ENCODE measurements at regions not wholly inside any gene's neighbourhood (a gene's known extent, or its start where the extent isn't known, plus 50 kb on each side); places are given as distances from the start of the nearest gene placed in this dataset.

GRCh38 chr10:55801353-55801661, 559.8 kb downstream of the ZWINT start:
- Histone ChIP-seq H3K9me1 (ENCODE audit: control insufficient read depth, extremely low read depth, insufficient read depth, low read length) (no peaks in the 10 kb centered on the region), H3K36me3 (ENCODE audit: control insufficient read depth in 2 of 2, extremely low read depth in 1 of 2, insufficient read depth in 2 of 2, low read length in 2 of 2) (no peaks in the 10 kb centered on the region), H3K4me2 (ENCODE audit: control insufficient read depth, extremely low read depth, insufficient read depth, low read depth, low read length) (no peak overlapping the region), H3K4me1 (ENCODE audit: control insufficient read depth, extremely low read depth, insufficient read depth, low read length) (no peaks in the 10 kb centered on the region), H3K4me3 (ENCODE audit: control insufficient read depth in 2 of 3, extremely low read depth in 1 of 3, insufficient read depth in 2 of 3, low read depth in 1 of 3, low read length in 3 of 3) (no peak overlapping the region), H4K20me1 (ENCODE audit: control insufficient read depth, extremely low read depth, insufficient read depth, low read length) (no peaks in the 10 kb centered on the region), H3K27me3 (ENCODE audit: control insufficient read depth, extremely low read depth, insufficient read depth, low read length) (no peaks in the 10 kb centered on the region), H3K9ac (ENCODE audit: control insufficient read depth, extremely low read depth, insufficient read depth, low read length) (no peak overlapping the region), H3K79me2 (ENCODE audit: control insufficient read depth, insufficient read depth, low read length) (no peaks in the 10 kb centered on the region), H2AFZ (ENCODE audit: control insufficient read depth, low read length) (no peak overlapping the region), H3K9me3 (ENCODE audit: control insufficient read depth, low read depth, low read length) (no peaks in the 10 kb centered on the region), H3K27ac (ENCODE audit: control insufficient read depth, insufficient read depth, low read length) (no peak overlapping the region)
- dilution Hi-C loops (cut with MboI; ENCODE audit: extremely low pct_ligation_motif_present, low sequenced_read_pairs) = no loop called here
- no peak for FAIRE-seq
- TF ChIP-seq EZH2 (IDR thresholded peaks at IDR 0.05; ENCODE audit: low read length) = no peak
- TF ChIP-seq, protein P1, sequence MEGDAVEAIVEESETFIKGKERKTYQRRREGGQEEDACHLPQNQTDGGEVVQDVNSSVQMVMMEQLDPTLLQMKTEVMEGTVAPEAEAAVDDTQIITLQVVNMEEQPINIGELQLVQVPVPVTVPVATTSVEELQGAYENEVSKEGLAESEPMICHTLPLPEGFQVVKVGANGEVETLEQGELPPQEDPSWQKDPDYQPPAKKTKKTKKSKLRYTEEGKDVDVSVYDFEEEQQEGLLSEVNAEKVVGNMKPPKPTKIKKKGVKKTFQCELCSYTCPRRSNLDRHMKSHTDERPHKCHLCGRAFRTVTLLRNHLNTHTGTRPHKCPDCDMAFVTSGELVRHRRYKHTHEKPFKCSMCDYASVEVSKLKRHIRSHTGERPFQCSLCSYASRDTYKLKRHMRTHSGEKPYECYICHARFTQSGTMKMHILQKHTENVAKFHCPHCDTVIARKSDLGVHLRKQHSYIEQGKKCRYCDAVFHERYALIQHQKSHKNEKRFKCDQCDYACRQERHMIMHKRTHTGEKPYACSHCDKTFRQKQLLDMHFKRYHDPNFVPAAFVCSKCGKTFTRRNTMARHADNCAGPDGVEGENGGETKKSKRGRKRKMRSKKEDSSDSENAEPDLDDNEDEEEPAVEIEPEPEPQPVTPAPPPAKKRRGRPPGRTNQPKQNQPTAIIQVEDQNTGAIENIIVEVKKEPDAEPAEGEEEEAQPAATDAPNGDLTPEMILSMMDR (optimal IDR thresholded peaks at IDR 0.05 in 1 of 3, IDR thresholded peaks at IDR 0.05 in 1 of 3, conservative IDR thresholded peaks at IDR 0.05 in 1 of 3; ENCODE audit: extremely low read depth in 1 of 3, insufficient read depth in 2 of 3, low read length in 3 of 3) = no peak
- no peak for DNase-seq (ENCODE audit: low read depth, low spot score)

- Histone ChIP-seq H3K9me1 (ENCODE audit: control insufficient read depth, extremely low read depth, insufficient read depth, low read length) (no peaks in the 10 kb centered on the region), H3K79me2 (ENCODE audit: control insufficient read depth, insufficient read depth, low read length) (no peaks in the 10 kb centered on the region), H3K4me2 (ENCODE audit: control insufficient read depth, extremely low read depth, insufficient read depth, low read depth, low read length) (no peak overlapping the region), H2AFZ (ENCODE audit: control insufficient read depth, low read length) (no peak overlapping the region), H3K4me3 (ENCODE audit: control insufficient read depth in 2 of 3, extremely low read depth in 1 of 3, insufficient read depth in 2 of 3, low read depth in 1 of 3, low read length in 3 of 3) (no peak overlapping the region), H3K27me3 (ENCODE audit: control insufficient read depth, extremely low read depth, insufficient read depth, low read length) (no peaks in the 10 kb centered on the region), H3K4me1 (ENCODE audit: control insufficient read depth, extremely low read depth, insufficient read depth, low read length) (no peaks in the 10 kb centered on the region), H4K20me1 (ENCODE audit: control insufficient read depth, extremely low read depth, insufficient read depth, low read length) (no peaks in the 10 kb centered on the region), H3K27ac (ENCODE audit: control insufficient read depth, insufficient read depth, low read length) (no peak overlapping the region), H3K9me3 (ENCODE audit: control insufficient read depth, low read depth, low read length) (no peaks in the 10 kb centered on the region), H3K9ac (ENCODE audit: control insufficient read depth, extremely low read depth, insufficient read depth, low read length) (no peak overlapping the region), H3K36me3 (ENCODE audit: control insufficient read depth in 2 of 2, extremely low read depth in 1 of 2, insufficient read depth in 2 of 2, low read length in 2 of 2) (no peaks in the 10 kb centered on the region)
- no peak for FAIRE-seq
- TF ChIP-seq, protein P1 (optimal IDR thresholded peaks at IDR 0.05 in 1 of 3, IDR thresholded peaks at IDR 0.05 in 1 of 3, conservative IDR thresholded peaks at IDR 0.05 in 1 of 3; ENCODE audit: extremely low read depth in 1 of 3, insufficient read depth in 2 of 3, low read length in 3 of 3) = no peak
- no peak for TF ChIP-seq EZH2 (IDR thresholded peaks at IDR 0.05; ENCODE audit: low read length)
- dilution Hi-C loops (cut with MboI; ENCODE audit: extremely low pct_ligation_motif_present, low sequenced_read_pairs) = no loop called here
- no peak for DNase-seq (ENCODE audit: low read depth, low spot score)
Measured at GRCh38 chr10:55800602-55801352, 560.3 kb downstream of the ZWINT start.
